B cell (primary cell): ENCODE measurements at regions not wholly inside any gene's neighbourhood (a gene's known extent, or its start where the extent isn't known, plus 50 kb on each side); places are given as distances from the start of the nearest gene placed in this dataset.

Experiments
- EZH2 ChIP-seq: IDR thresholded peaks from 2 replicates; pipeline ENCODE4 v1.6.1; 2012; ENCODE audit warnings: borderline replicate concordance, low read depth, mild to moderate bottlenecking, moderate library complexity, low read length; ENCODE audit not compliant: insufficient read depth, poor library complexity, severe bottlenecking
- TF ChIP-seq, protein P1 (sequence below): fragments of 200-600 bp; IDR thresholded peaks from one replicate; pipeline ENCODE4 v1.8.0; 2022; ENCODE audit warnings: antibody characterized with exemption, mild to moderate bottlenecking

DNA sequence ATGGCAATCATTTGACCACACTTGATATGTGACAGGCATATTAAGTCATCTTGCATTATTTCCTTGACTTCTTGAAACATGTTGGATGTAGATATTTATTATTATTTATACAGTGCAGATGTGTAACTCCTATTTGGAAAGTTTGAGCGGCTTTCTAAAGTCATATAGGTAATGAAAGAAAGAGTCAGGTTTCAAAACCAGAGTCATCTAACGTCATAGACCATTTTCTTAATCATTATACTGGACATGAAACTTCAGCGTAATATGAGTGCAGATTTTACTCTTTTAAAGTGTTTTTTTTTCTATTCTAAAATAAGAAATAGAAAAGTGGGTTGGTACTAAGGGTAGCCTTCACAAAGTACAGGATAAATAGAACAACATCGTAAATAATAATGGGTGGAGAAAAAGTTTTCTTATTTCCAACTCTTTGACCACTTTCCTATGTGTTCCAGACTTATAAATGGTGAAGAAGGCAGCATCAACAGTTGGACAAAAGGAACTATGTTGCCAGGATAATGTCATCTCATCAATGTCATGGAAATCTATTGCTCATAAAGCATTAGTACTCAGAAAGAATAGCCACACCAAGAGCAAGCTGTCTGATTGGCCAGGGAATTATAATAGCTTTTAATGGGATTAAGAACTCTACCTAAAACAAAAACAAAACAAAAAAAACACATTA lies 108.0 kb upstream of the PCDH18 start:
- TF ChIP-seq, protein P1, sequence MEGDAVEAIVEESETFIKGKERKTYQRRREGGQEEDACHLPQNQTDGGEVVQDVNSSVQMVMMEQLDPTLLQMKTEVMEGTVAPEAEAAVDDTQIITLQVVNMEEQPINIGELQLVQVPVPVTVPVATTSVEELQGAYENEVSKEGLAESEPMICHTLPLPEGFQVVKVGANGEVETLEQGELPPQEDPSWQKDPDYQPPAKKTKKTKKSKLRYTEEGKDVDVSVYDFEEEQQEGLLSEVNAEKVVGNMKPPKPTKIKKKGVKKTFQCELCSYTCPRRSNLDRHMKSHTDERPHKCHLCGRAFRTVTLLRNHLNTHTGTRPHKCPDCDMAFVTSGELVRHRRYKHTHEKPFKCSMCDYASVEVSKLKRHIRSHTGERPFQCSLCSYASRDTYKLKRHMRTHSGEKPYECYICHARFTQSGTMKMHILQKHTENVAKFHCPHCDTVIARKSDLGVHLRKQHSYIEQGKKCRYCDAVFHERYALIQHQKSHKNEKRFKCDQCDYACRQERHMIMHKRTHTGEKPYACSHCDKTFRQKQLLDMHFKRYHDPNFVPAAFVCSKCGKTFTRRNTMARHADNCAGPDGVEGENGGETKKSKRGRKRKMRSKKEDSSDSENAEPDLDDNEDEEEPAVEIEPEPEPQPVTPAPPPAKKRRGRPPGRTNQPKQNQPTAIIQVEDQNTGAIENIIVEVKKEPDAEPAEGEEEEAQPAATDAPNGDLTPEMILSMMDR: no peak
- no peak for TF ChIP-seq EZH2
